PC-3 (cell line): ENCODE measurements at regions not wholly inside any gene's neighbourhood (a gene's known extent, or its start where the extent isn't known, plus 50 kb on each side); places are given as distances from the start of the nearest gene placed in this dataset.
"Not testable (repeated sequence)": the region's sequence is repeated elsewhere in the genome, so short reads cannot be mapped to it uniquely, and the experiment has no call there.

ENCODE experiments used
- CTCF ChIP-seq: fragments of 300-600 bp; sonication (generic); conservative IDR thresholded peaks from 2 replicates; pipeline ENCODE4 v1.5.1; 2017; ENCODE audit warnings: antibody characterized with exemption, low read depth, mild to moderate bottlenecking, low read length
- EZH2 ChIP-seq: fragments of 300-600 bp; sonication (generic); IDR thresholded peaks from one replicate; pipeline ENCODE4 v1.6.1; 2017; ENCODE audit warnings: antibody characterized with exemption, mild to moderate bottlenecking, low read length; ENCODE audit not compliant: unreplicated experiment
- EZH2phosphoT487 ChIP-seq: fragments of 300-600 bp; sonication (generic); IDR thresholded peaks from 2 replicates; pipeline ENCODE4 v1.6.1; 2018; ENCODE audit warnings: mild to moderate bottlenecking, antibody characterized with exemption, low read length, borderline replicate concordance

- TF ChIP-seq CTCF, EZH2phosphoT487, EZH2: not testable (repeated sequence)
These were observed 139.8 kb downstream of the SPATA31A6 start for GRCh38 chr9:42323084-42323809.
